Activated CD4-positive, alpha-beta T cell treated with anti-CD3 and anti-CD28 coated beads, Interleukin-2, amount 50 U/mL, for 16 hours (primary cell): ENCODE measurements at regions not wholly inside any gene's neighbourhood (a gene's known extent, or its start where the extent isn't known, plus 50 kb on each side); places are given as distances from the start of the nearest gene placed in this dataset.
"Not testable (repeated sequence)": the region's sequence is repeated elsewhere in the genome, so short reads cannot be mapped to it uniquely, and the experiment has no call there.

Source experiments
- DNase-seq: peaks from one replicate; pipeline ENCODE4 v3.0.0-alpha.2; 2020

DNA sequence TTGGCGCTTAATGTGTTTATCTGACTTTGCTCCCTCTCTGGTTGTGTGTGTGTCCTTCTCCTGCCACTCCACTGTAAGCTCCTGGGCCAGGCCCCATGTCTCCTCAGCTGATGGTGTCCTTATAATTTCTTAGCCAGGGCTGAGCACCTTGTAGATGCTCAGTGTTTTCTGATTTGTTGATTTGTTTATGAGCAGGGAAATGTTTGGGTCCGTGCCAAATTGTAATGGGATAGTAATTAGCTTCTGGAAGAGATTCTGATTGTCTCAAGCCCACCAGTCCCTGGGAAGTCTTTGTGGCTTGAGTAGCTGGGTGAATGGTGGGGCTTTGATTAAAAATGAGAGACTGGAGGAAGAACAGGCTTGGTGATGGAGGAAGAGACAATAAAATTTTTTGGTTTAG is 270.5 kb downstream of the MYCN start:
- no peak for DNase-seq

DNA sequence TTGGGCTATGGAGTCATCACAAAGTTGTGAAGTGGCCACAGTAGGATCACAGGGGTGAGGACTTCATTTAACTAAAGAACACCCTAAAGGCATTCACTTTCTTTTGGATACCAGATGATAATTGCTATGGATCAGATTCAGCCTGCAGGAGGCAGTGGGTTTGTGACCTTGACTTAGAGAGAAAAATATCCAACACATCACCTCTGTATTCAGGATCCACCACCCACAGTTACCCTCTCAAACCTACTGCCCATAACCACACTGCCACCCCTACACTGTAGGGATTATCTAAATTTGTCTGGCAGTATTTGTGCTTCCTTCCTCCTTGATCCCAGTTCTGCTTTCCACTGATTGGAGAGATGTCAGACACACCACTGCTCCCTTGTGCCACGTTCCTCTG is 269.4 kb downstream of the MYCN start:
- DNase-seq, result no peak

- DNase-seq, result no peak
Observed at GRCh38 chr2:16208921-16209320, 268.6 kb downstream of the MYCN start.

GRCh38 chr2:16208241-16208797 is 268.0 kb downstream of the MYCN start:
- DNase-seq, result no peak

- DNase-seq, result no peak
Observed at GRCh38 chr2:16207611-16208010, 267.3 kb downstream of the MYCN start.

DNA sequence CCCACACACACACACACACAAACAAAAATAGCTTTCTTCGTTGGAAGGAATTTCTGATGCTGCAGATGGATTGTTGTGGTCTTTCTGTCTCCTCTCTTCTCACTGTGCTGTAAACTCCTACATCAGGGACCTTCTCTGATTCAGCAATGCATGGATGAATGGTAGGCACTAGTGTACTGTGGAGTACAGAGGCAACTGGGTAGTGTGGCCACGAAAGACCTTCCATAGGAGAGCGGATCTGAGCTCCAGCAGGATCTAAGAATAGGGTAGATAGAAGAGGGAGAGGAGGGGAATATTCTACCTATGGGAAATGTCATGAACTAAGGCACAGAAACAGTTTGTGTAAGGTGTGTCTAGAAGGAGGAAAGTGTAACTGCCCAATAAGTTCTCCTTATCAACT is 266.8 kb downstream of the MYCN start:
- DNase-seq, result no peak

- DNase-seq, result no peak
Observed at GRCh38 chr2:16206191-16206944, 266.0 kb downstream of the MYCN start.

DNA sequence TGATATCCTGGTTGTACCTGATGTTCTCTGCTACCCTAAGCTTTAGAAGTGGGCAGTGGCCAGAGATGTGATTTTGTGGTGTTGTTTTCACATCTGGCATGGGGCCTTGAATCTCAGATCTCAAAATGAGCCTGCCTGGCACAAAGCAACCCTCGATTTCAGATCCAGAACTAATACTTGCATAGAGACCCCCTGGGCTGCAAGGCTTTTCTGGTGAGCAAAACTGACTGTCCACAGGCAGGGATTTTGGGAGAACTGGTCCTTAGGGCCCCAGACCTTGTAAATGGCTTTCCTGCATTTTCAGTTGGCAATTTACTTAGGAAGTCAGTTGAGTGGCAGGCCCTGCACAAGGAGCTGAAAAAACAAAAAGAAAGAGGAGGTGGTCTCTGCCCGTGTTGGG is 265.3 kb downstream of the MYCN start:
- no peak for DNase-seq

DNA sequence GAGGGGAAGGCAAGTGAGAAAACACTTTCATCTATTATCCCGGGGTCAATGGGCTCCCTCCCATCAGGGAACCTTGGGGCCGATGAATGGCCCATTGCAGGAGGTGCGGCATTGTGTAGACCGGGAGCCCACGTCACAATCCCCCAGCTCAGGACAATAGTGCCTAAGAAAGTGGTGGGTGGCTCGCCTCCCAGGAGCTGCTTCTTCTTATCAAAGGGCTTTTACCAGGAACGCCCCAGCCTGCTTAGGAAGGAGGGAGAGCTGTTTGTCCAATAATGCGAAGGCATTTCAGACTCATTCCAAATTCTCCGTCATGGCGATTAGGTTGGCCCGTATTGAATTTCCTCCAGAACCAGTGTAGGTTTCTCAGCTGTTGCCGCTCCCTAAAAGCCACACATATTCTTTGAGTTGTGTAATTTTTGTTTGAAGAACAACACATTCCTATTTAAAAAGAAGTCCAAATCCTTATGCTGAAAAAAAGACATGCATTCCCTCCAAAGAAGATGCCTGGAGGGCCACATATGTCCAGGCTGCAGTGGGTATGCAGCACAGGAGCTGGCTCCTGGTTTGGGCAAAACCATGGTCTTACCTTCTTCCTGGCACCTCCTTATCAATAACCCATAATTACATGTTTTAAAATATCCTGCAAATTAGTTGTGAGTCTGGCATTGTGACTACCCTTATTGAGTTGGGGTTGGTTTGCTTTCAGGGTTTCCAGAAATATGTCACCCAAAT is 264.7 kb downstream of the MYCN start:
- no peak for DNase-seq

- DNase-seq, result no peak
Observed at GRCh38 chr2:16204251-16204650, 263.9 kb downstream of the MYCN start.

DNA sequence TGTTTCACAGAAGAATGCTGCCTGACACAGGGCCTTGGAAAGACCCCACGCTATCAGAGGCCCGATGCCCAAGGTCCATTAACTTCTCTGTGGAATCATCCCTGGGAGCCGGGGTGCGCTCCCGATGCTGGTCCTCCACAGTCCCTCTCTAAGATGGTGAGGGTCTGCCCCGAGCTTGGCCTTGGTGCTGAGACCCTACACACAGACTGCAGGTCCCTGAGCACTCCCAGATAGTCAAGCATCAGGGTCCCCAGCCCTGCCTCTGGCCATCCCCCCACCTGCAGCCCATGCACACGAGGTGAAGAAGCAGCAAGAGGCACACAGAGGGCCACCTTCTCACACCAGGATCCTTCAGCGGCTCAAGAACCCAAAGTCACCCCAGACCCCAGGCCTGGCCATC is 263.3 kb downstream of the MYCN start:
- DNase-seq, result no peak

GRCh38 chr2:16203069-16203468 is 262.7 kb downstream of the MYCN start:
- no peak for DNase-seq

DNA sequence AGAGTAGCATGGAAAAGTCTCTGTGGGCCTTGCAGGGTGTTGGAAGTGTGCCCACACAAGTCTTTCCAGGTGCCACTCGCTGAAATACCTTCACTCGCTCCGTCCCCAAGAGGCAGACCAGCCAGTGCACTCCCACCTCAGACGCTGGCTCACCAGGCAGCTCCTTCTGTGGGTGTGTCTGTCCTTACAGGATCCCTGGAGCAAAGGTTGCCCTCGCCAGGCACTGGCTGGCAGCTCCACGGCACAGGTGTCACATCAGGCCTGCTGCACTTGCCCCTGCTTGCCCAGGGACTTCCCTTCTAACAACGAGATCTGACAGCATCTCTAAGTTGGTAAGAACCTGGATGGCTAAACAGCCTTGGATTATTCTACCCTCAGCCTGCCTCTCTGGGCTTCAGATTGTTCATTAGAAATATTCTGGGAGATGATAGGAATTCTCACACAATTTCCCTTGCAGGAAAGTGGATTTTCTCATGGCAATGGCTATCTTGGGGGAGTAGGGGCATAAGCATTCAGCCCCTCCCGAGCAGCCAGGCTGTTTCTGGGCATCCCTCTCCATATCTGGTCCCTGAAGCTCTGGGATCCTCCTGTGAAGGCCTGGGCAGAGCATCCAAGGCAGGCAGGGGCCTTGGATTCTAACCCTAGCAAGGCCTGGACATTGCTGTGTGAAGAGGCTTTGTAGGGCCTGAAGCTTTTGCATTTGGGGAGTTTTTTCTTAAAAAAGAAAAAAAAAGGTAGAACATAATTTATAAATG is 262.1 kb downstream of the MYCN start:
- DNase-seq, result no peak

DNA sequence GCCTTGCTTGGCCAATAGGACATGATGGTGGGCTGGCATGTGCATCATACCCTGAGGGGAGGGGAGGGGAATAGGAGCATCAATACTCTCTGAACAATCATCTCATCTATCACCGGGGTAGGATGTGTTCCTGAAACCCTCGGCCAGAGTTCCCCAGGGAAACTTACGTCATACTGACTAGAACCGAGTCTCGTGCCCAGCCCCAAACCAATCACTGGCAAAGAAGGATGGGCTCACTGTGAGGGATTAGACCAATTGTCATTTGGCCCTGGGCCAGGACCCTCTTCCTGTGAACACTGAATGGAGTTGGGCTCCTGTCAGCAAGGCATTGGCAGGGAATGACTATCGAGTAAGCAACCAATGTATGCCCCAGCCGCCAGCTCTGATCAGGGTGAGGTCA is 261.5 kb downstream of the MYCN start:
- no peak for DNase-seq

GRCh38 chr2:16200554-16201193 is 260.3 kb downstream of the MYCN start:
- DNase-seq, result no peak

GRCh38 chr2:16199882-16200553 is 259.7 kb downstream of the MYCN start:
- no peak for DNase-seq

- not testable (repeated sequence) for DNase-seq
Observed at GRCh38 chr2:16199241-16199640, 258.9 kb downstream of the MYCN start.

DNA sequence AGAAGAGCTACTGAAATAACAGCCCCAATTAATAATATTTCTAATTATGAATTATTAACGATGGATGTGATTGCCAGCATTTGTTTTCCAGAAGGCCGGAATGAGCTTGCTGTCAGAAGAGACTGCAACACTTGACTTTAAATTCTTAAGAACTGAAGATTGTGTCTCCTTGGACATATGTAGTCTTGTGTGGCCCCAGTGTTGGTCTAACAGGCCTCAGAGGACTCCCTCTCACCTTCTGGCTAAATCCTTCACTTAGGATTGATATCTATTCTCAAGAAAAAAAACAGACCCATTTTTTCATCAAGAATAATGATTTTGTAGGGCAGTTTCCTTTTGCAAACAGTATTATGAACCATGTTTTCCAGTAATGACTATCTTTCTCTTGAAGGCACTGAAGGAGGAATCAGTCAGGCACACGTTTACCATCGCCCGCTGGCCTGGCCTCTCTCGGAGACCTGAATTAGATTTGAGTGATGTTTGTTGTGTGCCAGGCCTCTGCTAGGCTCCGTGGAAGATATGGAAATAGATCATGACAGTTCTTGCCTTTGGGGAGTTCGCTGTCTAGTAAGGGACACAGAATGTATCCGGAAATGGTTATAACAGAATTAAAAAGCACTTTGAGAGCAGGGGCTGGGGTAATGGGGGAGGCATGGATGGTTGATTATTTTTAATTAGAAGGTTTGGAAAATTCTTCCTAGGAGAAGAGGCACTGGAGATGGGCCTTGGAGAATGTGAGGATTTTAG is 258.0 kb downstream of the MYCN start:
- no peak for DNase-seq

- DNase-seq, result no peak
Observed at GRCh38 chr2:16197504-16198147, 257.3 kb downstream of the MYCN start.

GRCh38 chr2:16196687-16197503 is 256.5 kb downstream of the MYCN start:
- no peak for DNase-seq
